Mesenteric fat pad (tissue), 1 donor: ENCODE measurements at regions not wholly inside any gene's neighbourhood (a gene's known extent, or its start where the extent isn't known, plus 50 kb on each side); places are given as distances from the start of the nearest gene placed in this dataset.

Source experiments
- DNase-seq: peaks from one replicate; pipeline ENCODE4 v3.0.0-alpha.2; 2020; ENCODE audit warnings: low spot score
- donor health status: DM: yes; HTN: yes; CAD: no.

GRCh38 chr2:239514754-239515530, 114.1 kb upstream of the HDAC4 start:
- no peak for DNase-seq

GRCh38 chr2:239512054-239512453, 111.2 kb upstream of the HDAC4 start:
- DNase-seq, result no peak

- no peak for DNase-seq
Observed at GRCh38 chr2:239509373-239510143, 108.7 kb upstream of the HDAC4 start.

GRCh38 chr2:239508261-239508660, 107.4 kb upstream of the HDAC4 start:
- no peak for DNase-seq

- no peak for DNase-seq
Observed at GRCh38 chr2:239507576-239508258, 106.9 kb upstream of the HDAC4 start.

- DNase-seq, result no peak
Observed at GRCh38 chr2:239506961-239507360, 106.1 kb upstream of the HDAC4 start.

- DNase-seq, result no peak
Observed at GRCh38 chr2:239506101-239506857, 105.5 kb upstream of the HDAC4 start.

GRCh38 chr2:239504643-239505235, 103.9 kb upstream of the HDAC4 start:
- no peak for DNase-seq

- DNase-seq, result no peak
Observed at GRCh38 chr2:239502430-239503186, 101.8 kb upstream of the HDAC4 start.

GRCh38 chr2:239500574-239501550, 100.0 kb upstream of the HDAC4 start:
- no peak for DNase-seq

GRCh38 chr2:239499726-239500573, 99.1 kb upstream of the HDAC4 start:
- no peak for DNase-seq

- DNase-seq, result no peak
Observed at GRCh38 chr2:239498981-239499634, 98.3 kb upstream of the HDAC4 start.

- DNase-seq, result no peak
Observed at GRCh38 chr2:239498576-239498975, 97.8 kb upstream of the HDAC4 start.

- no peak for DNase-seq
Observed at GRCh38 chr2:239496700-239497099, 95.9 kb upstream of the HDAC4 start.

- DNase-seq, result no peak
Observed at GRCh38 chr2:239495791-239496233, 95.0 kb upstream of the HDAC4 start.

GRCh38 chr2:239495175-239495574, 94.4 kb upstream of the HDAC4 start:
- DNase-seq, result no peak

- DNase-seq, result no peak
Observed at GRCh38 chr2:239494578-239494977, 93.8 kb upstream of the HDAC4 start.
